Esophagus (tissue), 2 donors: ENCODE measurements at regions not wholly inside any gene's neighbourhood (a gene's known extent, or its start where the extent isn't known, plus 50 kb on each side); places are given as distances from the start of the nearest gene placed in this dataset.

Experiments used
- H3K27ac ChIP-seq, 2 donors: one replicate each; pipeline ENCODE4 v1.5.1; 2013; ENCODE audit warnings: low read depth in 2 of 2, mild to moderate bottlenecking in 2 of 2, inconsistent platforms in 1 of 2, low read length in 1 of 2, moderate library complexity in 1 of 2
- H3K27me3 ChIP-seq, 2 donors: one replicate each; pipeline ENCODE4 v1.6.1; 2013; ENCODE audit warnings: low read length in 2 of 2, control low read depth in 1 of 2, mild to moderate bottlenecking in 1 of 2; ENCODE audit not compliant: insufficient read depth in 2 of 2, control insufficient read depth in 1 of 2
- H3K36me3 ChIP-seq, 2 donors: one replicate each; pipeline ENCODE4 v1.6.1; 2013; ENCODE audit warnings: low read length in 1 of 2; ENCODE audit not compliant: control insufficient read depth in 2 of 2, insufficient read depth in 2 of 2
- H3K4me1 ChIP-seq, 2 donors: one replicate each; pipeline ENCODE4 v1.6.1; 2013; ENCODE audit warnings: low read length in 1 of 2; ENCODE audit not compliant: control insufficient read depth in 2 of 2, insufficient read depth in 2 of 2
- H3K4me3 ChIP-seq, 2 donors: one replicate each; pipeline ENCODE4 v1.5.1; 2013; ENCODE audit warnings: low read length in 2 of 2, mild to moderate bottlenecking in 2 of 2, low read depth in 1 of 2, moderate library complexity in 1 of 2
- H3K9me3 ChIP-seq, 2 donors: one replicate each; pipeline ENCODE4 v1.6.1; 2013; ENCODE audit warnings: mild to moderate bottlenecking in 2 of 2, low read depth in 1 of 2, low read length in 1 of 2, moderate library complexity in 1 of 2; ENCODE audit not compliant: control insufficient read depth in 2 of 2, insufficient read depth in 1 of 2
- WGBS, 2 donors: extraction: QIAGEN DNeasy Blood & Tissue Kit; methylation state at CpG; one replicate each; pipeline ENCODE4 v1.1.7; 2013; 5-methylcytosine and 5-hydroxymethylcytosine counted together
- donor health status: healthy with polysubstance abuse.
- donor health status: Bipolar disorder and iron deficiency.

DNA sequence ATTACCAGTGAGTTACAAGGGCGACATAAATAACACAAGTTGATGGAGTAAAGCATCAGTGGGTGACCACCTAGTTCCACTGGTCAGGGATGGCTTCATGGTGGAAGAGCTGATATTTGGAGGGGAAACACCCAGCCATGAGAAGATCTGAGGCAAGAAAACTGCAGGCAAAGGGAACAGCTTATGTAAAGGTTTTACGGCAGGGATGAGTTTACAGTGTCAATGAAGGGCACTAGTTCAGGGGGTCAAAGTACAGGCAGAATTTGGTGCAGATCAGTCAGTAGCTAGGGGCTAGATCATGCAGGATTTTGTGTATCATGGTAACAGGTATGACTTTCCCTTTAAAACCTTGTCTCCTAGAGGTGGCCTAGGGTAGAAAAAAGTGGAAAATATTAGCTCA lies 339.6 kb downstream of the PMP22 start:
- no peaks in the 10 kb centered on the region for H3K4me1 ChIP-seq
- H3K27me3 ChIP-seq: no peaks in the 10 kb centered on the region
- H3K27ac ChIP-seq: no peak overlapping the region
- no peaks in the 10 kb centered on the region for H3K36me3 ChIP-seq
- 92 to 96% methylated on average over 2 of the region's 2 CpGs for WGBS, 2 donors
- H3K9me3 ChIP-seq: no peaks in the 10 kb centered on the region
- no peak overlapping the region for H3K4me3 ChIP-seq

DNA sequence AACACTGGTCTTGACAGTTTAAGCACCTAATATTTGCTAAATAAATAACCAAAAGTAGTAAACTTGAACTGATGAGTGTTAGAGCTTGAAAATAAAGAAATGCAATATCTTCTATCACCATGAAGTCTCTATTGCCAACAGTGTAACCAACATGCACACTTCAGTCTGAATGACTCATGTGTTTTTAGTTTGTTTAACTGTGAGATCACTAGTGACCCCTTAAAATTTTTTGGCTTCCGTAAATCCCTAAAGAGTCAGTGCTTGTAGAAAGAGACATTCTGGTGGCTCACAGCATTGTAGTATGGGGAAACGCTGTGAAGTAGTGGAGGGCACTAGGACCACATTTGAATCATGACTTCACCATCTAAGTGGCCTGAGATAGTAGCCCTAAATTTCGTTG lies 341.1 kb downstream of the PMP22 start:
- H3K9me3 ChIP-seq: no peaks in the 10 kb centered on the region
- H3K4me1 ChIP-seq: no peaks in the 10 kb centered on the region
- no peaks in the 10 kb centered on the region for H3K36me3 ChIP-seq
- 79% methylated on average over 3 of the region's 3 CpGs for WGBS, 2 donors
- no peak overlapping the region for H3K27ac ChIP-seq
- H3K27me3 ChIP-seq: no peaks in the 10 kb centered on the region
- no peak overlapping the region for H3K4me3 ChIP-seq

DNA sequence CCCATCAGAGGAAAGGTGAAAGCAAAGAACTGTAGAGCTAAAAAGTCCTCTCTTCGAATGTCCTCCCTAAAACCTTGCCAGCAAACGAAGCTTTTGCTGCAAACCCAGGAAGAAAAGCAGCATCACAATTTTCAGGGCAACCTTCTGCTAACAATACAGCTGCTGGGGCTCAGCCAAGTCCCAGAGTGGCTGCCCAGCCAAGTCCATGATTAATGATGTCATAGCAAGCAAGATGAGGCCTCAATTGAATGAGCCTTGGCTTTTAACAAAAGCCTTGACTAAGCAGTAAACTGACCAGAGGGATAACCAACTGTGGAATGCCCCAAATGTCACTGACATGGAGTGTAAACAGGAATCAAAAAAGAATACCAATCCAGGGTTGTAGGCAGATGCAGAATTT lies 342.7 kb downstream of the PMP22 start:
- Histone ChIP-seq H3K4me1 (no peaks in the 10 kb centered on the region), H3K4me3 (no peak overlapping the region), H3K27me3 (no peaks in the 10 kb centered on the region), H3K9me3 (no peaks in the 10 kb centered on the region), H3K27ac (no peak overlapping the region), H3K36me3 (no peaks in the 10 kb centered on the region)
- 29 to 30% methylated on average over 2 of the region's 2 CpGs for WGBS, 2 donors

DNA sequence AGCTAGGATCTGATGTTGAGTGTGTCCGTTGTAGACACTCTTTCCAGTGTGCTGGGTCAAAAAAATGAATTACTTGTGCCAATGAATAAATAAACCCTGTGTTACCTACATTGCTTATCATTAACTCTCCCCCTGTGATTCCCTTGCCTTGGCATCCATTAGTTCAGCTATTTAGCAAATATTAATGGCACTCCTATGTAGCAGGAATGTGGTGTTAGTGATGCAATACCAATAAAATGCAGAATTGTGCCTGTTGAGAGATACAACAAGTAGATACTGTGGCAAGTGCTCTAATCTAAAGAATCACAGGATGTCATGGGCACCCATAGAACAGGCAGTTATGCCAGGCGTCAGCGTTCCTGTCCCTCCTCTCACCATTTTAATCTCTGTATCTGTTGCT lies 343.2 kb downstream of the PMP22 start:
- WGBS, 2 donors: 87% methylated on average over 3 of the region's 3 CpGs
- Histone ChIP-seq H3K4me1 (no peaks in the 10 kb centered on the region), H3K36me3 (no peaks in the 10 kb centered on the region), H3K4me3 (no peak overlapping the region), H3K9me3 (no peaks in the 10 kb centered on the region), H3K27ac (no peak overlapping the region), H3K27me3 (no peaks in the 10 kb centered on the region)

DNA sequence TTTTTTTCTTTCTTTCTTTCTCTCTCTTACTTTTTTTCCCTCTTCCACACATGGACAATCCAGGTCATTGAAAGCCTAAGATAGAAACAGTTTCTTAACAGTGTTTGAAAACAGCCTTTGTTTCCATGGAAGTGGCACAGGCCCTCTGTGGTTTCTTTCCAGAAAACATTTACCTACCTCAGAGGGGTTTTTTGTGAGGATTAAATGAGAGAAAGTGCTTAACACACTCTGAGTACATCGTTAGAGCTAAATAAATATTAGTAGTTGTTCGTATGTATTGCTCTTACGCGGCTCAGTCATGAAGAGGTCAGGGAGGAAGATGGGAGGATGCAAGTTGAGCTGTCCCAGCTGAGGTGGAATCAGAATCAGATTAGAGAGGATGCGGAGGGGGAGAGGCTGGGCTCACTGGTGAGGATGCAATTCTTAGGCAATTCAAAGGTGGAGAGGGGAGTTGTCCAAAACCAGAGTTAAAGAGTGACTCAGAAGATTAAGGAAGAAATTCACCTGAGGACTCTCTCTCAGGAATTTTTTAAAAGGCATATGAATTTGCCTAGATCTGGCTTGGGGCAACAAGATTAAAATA lies 345.4 kb downstream of the PMP22 start:
- Histone ChIP-seq H3K27ac (no peak overlapping the region), H3K4me1 (no peaks in the 10 kb centered on the region), H3K4me3 (no peak overlapping the region), H3K9me3 (no peaks in the 10 kb centered on the region), H3K36me3 (no peaks in the 10 kb centered on the region), H3K27me3 (no peaks in the 10 kb centered on the region)
- 26 to 52% methylated on average over 5 of the region's 5 CpGs for WGBS, 2 donors

DNA sequence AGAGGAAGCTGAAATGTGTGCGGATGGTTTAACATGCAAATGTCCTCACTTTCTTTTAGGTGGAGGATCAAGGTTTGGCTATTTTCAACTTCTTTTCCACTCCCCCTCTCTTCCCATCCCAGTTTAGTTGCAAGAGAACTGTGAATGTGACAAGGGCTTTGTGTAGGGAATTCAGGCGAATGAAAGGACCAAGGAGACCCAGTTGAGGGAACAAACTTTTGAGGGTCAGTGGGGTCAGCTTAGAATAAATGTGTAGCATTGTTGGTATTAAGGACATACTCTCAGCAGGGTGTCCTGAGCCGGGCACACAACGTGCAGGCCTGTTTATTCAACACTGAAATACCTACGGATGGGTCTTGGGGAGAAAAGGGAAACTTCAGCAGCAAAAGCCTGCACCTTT lies 346.0 kb downstream of the PMP22 start:
- 55 to 58% methylated on average over 5 of the region's 5 CpGs for WGBS, 2 donors
- no peak overlapping the region for H3K27ac ChIP-seq
- H3K4me3 ChIP-seq: no peak overlapping the region
- H3K27me3 ChIP-seq: no peaks in the 10 kb centered on the region
- H3K36me3 ChIP-seq: no peaks in the 10 kb centered on the region
- H3K4me1 ChIP-seq: no peaks in the 10 kb centered on the region
- H3K9me3 ChIP-seq: no peaks in the 10 kb centered on the region

DNA sequence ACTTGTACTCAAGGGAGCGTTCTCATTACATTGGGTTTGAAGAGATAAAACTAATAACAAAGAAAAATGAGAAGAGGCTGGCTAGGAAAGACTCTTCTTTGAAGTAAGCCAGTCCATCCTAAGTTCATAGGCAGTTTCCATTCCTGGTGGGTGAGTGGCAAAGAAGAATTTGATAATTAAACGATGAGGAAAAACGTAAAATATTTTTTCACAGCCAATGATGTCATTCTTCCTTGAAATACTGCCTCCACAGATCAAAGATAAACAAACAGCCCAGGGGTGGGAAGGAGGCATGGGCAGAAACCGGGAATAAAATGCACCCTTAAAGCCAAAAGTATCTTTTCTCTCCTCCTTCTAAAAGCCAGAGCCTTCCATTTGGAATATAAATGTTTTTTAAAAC lies 346.6 kb downstream of the PMP22 start:
- Histone ChIP-seq H3K4me3 (no peak overlapping the region), H3K27me3 (no peaks in the 10 kb centered on the region)

DNA sequence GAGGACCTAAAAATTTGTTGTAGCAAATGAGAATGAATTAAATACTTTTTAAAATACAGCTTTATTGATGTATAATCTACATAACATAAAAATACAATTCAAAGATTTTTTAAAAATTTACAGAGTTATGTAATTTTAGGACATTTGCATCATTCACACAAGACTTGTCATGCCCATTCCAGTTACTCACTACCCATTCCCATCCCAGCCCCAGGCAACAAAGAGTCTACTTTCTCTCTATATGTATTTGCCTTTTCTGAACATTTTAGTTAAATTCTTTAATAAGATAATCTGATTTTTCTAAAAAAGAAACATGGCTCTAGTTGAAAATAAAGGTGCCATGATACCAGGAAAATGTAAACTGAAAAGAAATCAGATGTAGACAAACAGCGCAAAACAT lies 354.2 kb downstream of the PMP22 start:
- 96% methylated on average over 1 of the region's 1 CpG for WGBS, 2 donors
- Histone ChIP-seq H3K27ac (no peak overlapping the region), H3K4me3 (no peak overlapping the region), H3K36me3 (no peaks in the 10 kb centered on the region), H3K9me3 (no peaks in the 10 kb centered on the region), H3K27me3 (no peaks in the 10 kb centered on the region), H3K4me1 (no peaks in the 10 kb centered on the region)

More for the DNA sequence above, 346.6 kb downstream of the PMP22 start:
- H3K9me3 ChIP-seq: no peaks in the 10 kb centered on the region
- H3K27ac ChIP-seq: no peak overlapping the region
- no peaks in the 10 kb centered on the region for H3K4me1 ChIP-seq
- no peaks in the 10 kb centered on the region for H3K36me3 ChIP-seq
- WGBS, 2 donors: 32 to 39% methylated on average over 4 of the region's 4 CpGs

DNA sequence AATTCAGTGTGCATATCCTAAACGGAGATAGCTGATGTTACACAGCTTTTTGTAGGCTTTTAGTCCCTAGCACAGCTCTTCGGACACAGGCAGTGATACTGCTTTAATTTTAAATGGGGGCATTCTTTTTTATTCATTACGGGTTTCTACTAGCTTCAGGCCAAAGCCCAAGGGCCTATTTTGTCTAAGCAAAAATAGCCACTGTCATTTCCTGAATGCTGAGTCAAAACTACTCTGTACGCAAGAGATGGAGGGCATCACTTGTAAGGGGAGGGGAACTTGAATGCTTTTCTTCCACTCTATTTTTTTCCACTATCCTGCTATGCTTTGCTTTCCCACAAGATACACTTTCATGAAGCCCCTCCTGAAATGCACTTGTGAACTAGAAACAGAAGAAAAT lies 360.7 kb downstream of the PMP22 start:
- no peaks in the 10 kb centered on the region for H3K4me1 ChIP-seq
- H3K4me3 ChIP-seq: no peak overlapping the region
- no peak overlapping the region for H3K27ac ChIP-seq
- H3K36me3 ChIP-seq: no peaks in the 10 kb centered on the region
- no peaks in the 10 kb centered on the region for H3K27me3 ChIP-seq
- WGBS, 2 donors: 63 to 73% methylated on average over 4 of the region's 4 CpGs
- no peaks in the 10 kb centered on the region for H3K9me3 ChIP-seq

DNA sequence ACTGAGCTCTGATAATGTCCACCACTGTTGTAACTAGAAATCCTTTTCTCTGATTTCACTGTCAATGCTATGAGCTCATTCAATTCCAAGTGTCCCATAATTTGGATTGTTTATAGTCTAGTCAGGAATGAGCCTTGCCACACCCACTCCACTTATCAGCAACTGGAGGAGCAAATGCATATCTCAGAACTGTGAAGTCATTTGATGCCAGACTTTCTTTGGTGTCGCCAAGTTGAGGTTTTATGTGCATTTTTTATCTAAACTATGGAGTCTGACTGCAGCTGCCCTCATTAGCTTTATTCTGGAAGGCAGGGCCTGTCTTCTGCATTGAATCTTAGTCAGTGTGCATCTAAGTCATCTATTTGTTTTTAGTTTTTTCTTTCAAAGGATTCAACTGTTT lies 361.3 kb downstream of the PMP22 start:
- Histone ChIP-seq H3K4me3 (no peak overlapping the region), H3K27me3 (no peaks in the 10 kb centered on the region), H3K4me1 (no peaks in the 10 kb centered on the region), H3K9me3 (no peaks in the 10 kb centered on the region), H3K36me3 (no peaks in the 10 kb centered on the region), H3K27ac (no peak overlapping the region)
- WGBS, 2 donors: 64 to 75% methylated on average over 1 of the region's 1 CpG
